GM18517 (cell line): ENCODE measurements at regions not wholly inside any gene's neighbourhood (a gene's known extent, or its start where the extent isn't known, plus 50 kb on each side); places are given as distances from the start of the nearest gene placed in this dataset.

ENCODE experiments used
- ATAC-seq: cut with Tn5 transposase; IDR thresholded peaks from one replicate; pipeline ENCODE4 v1.9.1; 2021; ENCODE audit warnings: mild to moderate bottlenecking, moderate library complexity; ENCODE audit not compliant: unreplicated experiment

DNA sequence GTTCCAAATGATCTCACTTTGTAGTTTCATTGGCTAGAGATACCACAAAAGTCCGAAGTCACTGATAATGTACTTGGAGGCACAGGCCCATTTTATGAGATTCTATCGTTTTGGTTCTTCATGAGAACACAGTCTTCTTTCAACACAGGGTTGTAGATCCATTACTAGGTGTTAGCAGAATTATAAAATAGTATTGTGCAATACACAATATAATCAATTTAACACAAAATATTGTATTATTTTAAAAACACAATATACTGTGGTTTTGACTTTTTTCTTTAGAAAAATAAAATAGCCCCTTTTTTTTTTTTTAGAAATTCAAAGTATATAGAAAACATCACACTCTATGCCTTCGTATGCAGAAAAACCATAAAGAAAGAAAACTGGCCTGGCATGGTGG lies 138.6 kb upstream of the TSC22D2 start:
- ATAC-seq = no peak

DNA sequence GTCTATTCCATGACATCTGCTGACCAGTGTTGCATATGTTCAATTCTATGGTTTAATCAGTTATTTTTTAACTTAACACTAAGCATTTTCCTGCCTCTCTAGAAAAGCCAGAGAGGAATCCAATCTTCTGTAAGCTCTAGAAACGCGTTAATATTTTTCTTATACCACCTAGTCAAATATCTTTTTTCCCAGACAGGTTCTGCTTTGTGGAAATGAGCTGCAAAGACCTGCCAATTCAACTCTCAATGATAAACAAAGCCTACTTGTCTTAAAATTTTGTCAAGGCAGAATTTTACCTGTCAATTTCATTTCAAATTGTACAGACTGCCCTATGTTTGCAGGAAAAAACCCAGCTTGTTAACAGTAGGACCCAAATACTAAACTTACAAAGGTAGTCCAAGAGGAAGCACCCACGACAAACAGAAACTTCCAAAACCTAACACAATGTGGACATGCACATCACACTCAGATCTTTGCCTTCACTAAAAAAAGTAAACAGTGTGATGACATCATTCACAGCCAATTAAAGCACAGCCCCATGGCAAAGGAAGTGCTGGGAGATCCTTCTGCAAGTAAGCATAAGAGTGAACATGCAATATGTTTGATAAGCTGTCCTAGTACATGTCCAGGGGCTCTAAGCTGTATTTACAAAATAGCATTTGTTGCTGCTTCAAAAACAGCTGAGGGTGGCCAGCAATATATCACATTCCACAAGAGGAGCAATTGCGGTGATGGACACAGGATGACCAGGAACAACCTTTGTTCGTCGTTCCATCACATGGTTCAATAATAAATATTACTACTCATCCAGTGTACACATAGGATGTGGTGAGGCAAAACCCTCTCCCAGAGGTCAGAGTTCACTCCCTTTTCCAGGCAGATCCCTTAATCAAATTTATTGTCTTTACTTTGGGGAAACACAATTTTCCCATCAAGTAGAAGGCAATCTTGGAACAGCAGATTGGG lies 139.4 kb upstream of the TSC22D2 start:
- no peak for ATAC-seq

DNA sequence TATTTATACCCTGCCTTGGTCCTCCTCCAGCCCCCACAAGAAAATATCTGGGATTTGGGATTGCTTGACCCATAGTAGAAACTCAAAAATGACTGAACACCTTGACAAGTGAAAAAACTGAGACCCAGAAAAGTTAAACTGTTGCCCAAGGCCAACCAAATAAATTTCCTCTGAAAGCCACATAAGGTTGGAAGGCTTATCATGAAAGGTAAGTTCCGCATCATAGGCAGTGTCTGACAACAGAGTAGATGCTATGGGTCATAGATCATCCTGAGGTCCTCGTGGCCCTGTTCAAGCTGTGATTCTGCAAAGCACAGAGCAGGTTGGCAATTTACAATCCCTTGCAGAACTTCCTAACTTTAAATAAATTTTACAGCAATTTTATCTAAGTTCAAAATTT lies 140.8 kb upstream of the TSC22D2 start:
- ATAC-seq = no peak

DNA sequence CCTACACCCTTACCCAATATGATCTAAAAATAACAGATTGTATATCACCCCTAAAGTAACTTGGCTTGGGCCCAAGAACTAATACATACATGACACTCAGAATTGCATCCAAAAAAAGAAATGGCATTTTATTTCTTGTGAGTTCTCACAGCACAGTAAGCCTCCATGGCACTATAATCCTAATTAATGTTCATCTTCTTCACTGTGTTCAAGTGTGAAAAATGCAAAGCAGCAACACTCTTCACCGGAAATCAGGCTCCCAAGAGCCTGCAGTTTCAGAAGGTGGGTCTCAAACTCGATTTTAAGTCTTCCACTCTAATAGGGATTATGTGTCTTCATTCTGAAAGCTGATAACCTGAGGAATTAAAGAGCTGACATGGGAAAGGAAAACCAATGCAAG lies 142.8 kb upstream of the TSC22D2 start:
- no peak for ATAC-seq

DNA sequence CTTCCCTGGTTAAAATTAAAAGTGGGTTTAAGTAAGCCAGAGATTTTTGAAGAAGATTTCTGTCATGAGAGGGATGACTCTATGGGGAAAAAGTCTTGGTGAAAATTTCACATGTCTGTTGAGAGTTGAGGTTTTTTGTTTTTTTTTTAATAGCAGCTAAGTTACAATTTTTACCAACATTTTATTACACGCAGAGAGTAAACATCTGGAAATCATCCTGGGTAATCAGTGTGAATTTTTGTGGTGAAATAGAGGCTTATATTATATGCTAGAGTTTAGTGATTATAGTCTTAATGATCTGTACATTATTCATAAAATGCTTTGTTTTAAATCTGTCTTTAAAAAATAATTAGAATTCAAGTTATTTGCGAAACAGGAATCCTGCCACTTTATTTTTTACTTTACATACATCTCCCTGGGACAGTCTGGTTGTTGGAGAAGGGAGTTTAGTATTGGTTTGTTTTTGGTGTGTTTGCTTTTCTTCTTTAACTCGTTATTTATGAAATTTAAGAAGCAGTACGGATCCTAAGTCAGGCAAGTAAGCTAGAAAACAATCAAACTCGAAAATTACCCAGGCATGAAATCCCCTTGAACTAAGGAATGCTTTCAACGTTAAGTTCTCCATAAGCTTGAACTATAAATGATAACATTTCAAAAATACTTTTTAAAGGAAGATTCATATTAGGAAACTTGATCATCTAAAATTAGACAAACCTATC lies 143.4 kb upstream of the TSC22D2 start:
- ATAC-seq = no peak

DNA sequence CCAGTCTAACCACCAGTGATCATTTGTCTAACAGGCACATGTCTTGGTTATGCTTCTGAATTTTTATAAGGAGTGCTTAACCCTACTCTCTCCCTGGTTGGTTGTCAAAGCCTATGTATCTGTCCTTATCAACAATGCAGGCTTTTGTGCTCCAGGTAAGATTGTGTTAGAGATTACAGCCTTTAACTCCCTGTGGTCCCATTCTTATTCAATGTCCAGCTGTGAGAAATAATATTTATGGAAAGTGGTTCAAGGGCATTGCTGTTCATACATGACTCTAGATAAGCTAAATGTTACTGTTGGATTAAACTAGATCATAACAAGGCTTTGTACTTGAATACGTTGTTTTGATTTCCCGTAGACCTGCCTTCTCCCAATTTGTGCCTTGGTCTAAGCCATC lies 146.1 kb upstream of the TSC22D2 start:
- no peak for ATAC-seq

DNA sequence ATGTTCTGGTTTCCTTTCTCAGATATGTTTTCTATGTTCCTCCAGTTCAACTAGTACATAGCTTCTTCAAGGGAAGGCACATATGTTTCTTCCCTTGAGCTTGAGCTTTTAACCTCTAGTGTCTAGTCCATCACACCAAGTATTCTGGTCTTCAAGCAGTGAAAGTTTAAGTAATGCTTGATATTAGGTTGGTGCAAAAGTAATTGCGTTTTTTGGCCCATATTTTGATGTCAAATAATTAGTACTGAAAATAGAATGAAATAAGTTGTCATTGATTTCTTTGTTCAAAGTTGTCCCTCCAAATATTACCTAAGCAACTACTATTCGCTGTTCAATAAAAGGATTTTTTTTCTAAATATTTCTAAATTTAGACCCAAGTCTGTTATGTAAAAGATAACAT lies 146.7 kb upstream of the TSC22D2 start:
- no peak for ATAC-seq

DNA sequence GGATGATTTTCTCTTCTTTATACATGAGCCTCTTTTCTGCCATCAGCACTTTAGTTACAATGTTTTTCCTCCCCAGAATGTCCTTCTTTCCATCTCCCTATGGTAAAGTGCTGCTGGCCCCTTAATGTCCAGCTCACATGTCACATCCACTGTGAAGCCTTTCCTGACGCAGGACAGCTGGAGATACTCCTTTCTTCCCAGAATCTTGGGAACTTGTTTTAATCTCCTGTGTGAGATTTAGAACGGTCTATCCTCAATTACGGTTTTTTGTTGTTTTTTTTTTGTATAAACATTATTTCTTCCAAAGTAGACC lies 147.7 kb upstream of the TSC22D2 start:
- no peak for ATAC-seq

DNA sequence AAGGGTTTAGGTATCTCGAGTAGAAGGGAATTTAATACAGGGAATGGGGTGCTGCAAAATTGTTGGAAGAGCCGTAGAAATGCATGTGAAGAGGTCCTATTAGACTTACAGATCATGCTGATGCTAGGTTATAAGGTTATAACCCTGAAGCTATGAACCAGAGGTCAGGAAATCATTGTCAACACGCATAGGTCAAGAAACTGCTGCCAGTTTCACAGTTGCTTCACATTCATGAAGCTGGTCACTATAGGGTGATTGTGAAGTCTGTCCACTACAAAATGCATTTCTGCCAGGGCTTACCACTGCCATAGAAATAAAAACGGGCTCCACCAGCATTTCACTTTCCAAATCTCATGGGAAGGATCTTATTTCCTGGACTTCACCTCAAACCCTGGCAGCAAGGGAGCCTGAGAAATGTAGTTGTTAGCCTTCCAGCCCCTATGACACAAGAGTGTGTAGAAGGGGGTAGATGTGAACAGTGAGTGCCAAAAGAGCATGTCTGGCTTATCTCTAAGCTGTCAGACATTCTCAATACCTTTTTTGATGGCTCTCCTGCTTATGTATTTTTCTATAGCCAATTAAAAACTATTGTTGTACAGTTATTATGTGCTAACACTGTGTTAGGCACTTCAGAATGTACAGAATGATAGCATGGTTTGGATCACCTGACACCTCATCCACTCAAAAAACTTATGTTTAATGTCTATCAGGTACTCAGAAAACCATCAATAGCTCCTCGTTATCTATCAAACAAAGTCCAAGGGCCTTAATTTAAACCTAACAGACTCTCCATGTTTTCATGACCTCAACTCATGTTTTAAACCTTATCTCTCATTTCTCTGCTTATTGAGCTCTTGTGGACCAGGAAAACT lies 148.3 kb upstream of the TSC22D2 start:
- no peak for ATAC-seq

DNA sequence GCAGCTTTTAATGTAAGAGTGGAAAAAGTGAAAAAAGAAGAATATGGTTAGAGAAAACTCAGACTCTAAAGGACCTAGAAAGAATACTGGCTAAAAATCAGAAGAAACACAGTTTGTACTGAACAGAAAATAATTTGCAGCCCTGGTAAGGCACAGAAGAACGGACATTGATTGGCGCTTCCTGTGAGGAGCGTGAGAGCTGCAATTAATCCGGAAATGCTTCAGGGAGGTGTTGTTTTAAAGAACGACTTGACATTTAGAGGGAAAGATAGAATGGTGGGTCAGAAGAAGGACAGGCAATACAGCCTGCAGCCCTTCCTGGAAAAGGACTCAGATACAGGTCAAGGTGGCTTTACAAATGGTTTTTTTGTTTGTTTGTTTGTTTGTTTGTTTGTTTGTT lies 151.3 kb upstream of the TSC22D2 start:
- ATAC-seq = no peak

DNA sequence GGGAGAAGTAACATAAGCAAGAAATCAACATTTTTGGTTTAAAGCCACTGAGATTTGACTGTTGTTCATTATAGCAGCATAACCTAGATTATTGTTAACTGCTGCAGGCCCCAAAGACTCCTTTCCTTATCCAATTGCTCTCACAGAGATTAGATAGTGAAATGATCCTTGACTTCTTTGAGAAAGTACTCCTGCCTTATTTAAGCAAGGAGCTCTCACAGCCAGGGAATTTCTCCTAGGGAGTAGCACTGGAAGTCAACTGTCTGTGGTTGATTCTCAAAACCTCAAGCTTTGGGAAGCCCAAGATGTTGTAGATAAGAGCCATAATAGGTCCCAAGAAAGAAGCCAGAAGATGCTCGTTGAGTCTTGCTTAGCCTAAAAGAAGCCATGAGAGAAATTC lies 151.8 kb upstream of the TSC22D2 start:
- no peak for ATAC-seq

DNA sequence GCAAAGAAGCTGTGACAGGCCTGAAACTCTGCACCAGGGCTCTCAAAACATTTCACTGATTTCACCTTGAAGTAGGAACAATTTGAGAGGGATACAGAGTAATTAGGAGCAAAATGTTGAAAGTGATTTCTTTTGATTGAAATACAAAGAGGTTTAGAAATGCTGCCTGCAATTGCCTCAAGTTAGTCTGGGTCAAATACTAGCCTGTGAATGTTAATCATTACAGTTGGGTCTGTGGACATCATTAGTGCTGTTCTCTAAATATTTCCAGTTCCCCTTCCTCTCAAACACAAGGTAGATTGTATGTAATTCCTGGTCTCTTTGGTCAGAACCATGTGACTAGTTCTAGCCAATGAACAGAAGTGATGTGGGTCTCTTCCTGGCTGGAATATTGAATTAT lies 152.3 kb upstream of the TSC22D2 start:
- ATAC-seq = no peak

DNA sequence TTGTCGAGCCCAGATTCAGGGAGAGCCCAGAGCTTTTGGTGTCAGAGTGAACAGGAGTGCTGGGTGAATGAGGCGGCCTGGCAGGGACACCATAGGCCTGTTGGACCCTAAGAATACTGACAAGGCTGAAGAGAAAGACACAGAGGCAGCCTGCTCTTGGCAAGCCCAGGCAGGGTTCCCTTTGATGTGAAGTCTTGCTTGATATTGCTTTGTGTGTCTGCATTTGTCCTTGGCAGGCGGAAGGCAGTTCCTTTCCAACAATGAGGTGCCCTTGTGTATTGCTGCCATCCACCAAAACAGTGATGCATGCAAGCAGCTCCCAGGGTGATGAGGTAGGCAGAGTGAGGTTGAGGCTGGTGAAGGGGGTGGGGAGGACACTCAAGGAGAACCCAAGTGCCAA lies 152.7 kb upstream of the TSC22D2 start:
- no peak for ATAC-seq

DNA sequence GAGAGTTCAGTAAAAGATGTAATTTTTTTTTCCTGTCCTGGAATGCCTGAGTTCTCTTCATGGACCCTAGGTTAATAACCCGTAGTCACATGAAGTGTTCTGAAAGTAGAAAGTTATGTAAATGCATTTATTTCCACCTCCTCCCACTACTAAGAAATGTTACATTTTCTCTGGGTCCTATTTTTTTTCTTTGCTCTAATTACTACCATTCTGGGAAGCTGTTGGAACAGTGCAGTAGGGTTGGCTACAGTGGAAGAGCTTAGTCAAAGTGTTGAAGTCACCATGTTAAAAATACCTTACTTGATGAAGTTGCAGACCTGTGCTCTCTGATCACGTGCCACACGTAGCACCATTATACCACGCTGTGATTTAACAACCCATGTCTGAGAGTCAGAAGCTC lies 153.8 kb upstream of the TSC22D2 start:
- no peak for ATAC-seq

DNA sequence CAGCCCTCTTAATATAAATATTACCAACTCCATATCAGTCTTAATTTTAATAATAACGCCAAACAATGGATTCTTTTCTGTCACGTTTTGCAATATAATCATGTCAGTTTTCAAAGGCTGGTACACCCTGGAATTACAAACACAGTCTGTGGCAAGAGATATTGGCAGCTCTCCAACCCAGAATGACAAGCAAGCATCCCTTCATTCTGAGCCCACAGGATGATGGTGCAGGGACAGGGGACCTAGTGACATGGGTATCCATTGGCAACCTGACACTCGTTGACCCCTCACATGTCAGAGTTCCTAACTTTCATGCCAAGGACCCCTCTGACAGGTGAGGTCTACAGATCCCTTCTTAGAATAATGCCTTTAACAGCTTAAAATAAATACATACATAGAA lies 154.5 kb upstream of the TSC22D2 start:
- ATAC-seq = no peak

DNA sequence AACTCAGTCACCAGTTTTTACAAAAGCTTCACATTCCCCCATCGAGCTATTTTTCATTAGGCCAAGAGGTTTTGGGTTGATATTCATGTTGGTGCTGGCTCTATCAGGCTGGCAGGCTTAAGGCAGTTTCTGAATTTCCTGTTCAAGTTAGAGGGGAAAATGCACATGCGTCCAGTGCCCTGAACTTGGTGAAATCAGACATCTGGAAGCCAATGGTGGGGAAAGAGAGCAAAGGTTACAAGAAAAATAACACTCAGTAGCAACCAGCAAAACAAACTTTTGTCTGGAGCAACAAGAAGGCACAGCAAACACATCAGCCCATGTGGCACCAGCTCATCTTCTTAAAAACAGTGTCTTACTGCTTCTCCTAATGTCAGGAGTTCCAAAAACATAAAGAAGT lies 155.6 kb upstream of the TSC22D2 start:
- ATAC-seq = no peak

DNA sequence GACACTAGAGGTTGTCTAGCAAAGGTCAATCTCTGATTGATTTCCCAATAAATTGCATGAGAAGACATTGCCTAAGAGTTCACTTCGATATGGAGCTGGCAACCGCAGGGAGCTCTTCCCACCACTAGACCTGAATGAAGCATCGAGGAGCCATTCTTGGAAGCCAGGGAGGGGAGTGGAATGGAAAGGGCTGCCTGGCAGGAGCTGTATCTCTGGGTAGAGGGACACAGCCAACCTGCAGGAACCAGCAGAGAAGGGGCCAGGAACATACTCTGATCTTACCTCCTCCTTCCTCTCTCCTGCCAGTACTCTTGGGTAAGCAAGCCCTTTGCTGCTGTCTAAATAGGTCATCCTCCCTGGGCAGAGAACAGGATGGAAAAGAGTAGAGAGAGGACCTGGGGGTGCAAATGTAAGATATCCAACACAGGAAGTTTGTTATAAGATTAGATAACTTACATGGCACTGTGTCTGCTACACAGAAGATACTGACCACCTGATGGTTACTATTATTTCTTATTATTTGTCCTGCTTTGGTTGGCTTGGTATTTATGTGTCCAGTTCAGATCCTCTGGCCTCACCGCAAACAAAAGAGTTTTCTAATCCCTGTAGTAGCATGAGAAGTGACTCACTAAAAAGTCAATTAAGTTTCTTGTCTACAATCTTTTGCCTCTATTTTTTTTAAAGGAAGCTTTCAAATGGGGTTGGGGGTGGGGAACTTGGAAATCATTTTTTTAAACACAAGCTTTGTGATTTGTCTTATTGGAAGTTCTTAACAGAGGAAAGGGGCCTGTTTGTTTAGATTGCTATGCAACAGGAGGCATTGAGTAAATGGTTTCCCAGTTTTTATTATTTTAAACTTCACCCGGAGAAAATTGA lies 156.7 kb upstream of the TSC22D2 start:
- ATAC-seq = no peak

DNA sequence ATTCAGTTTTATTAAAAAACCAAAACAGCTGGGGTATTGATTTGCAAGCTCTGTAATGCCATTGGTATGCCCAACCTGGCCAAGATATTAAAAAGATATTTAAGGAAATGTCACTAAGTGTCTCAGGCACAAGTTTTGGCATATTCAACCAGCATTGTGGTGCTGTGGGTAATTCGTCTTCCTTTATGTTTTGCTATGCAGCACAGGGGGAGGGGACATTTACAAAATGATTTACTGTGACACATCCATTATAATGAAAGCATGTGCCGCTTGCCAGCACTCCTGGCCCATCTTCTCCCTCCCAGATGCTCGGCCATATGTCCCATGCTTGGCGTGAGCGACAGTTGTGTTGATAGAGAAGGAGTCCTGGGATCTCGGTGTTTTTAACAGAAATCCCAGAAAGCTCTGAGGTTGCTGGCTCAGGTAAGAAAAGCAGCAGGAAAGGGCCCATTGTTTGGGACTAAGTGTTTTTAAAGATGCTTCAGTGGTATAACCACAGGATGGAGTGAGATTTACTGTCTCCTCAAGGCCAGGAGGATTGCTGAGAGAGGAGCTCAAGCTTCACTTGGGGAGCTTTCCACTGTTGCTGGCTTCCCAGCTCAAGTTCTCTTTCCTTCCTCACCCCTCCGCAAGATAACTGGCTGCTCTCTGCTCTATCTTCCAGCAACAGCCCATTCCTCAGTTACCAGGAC lies 158.2 kb upstream of the TSC22D2 start:
- ATAC-seq = no peak

DNA sequence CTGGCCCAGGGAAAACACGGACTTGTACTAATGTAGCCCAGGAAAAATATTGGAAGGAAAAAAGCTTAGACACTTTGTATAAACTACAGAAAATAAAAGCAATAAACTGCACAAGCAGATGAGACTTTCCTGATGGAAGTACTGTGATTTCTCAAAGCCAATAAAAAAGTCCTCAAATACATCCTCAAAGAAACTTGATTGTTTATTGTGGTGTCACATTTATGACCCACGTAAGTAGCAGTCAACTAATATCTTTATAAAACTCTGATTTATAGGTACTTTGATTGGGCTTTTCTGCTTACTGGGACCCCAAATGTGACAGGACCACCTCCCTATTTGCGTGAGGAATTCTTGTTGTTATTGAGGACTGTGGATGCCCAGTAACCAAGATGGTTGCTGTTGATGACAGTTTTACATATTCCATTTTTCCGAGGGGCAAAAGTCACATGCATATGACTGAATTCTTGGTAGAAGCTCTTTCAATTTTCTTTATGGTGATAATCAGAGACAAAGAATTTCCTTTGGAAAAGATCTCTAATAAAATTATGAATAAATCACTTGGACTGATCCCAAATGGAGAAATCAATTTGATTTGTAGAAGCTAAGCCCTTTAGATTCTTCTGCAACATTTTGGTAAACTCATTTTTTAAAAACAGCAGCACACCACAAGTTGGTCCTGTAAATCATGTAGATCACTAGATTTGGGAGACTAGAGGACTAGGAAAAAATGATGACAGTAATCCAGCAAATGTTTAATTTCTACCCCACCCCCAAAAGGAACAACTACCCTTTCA lies 159.0 kb upstream of the TSC22D2 start:
- no peak for ATAC-seq
